Astrocyte (in vitro differentiated cells and primary cell): ENCODE measurements at regions not wholly inside any gene's neighbourhood (a gene's known extent, or its start where the extent isn't known, plus 50 kb on each side); places are given as distances from the start of the nearest gene placed in this dataset.

Source experiments
- DNase-seq: peaks from one replicate; pipeline ENCODE4 v3.0.0-alpha.2; 2010; ENCODE audit warnings: low read depth
- FAIRE-seq: peaks from 2 replicates; lab custom pipeline; 2011; peaks lifted over from hg19 to GRCh38; lab: Jason Lieb, UNC
- H2AFZ ChIP-seq: 2 replicates; pipeline ENCODE4 v1.6.0; 2012; ENCODE audit warnings: low read depth, low read length, inconsistent platforms
- H3K27ac ChIP-seq: 2 replicates; pipeline ENCODE4 v1.5.1; 2011; ENCODE audit warnings: low read depth, low read length, inconsistent platforms
- H3K27me3 ChIP-seq: 2 replicates; pipeline ENCODE4 v1.6.0; 2011; ENCODE audit warnings: low read length, inconsistent platforms; ENCODE audit not compliant: insufficient read depth
- H3K36me3 ChIP-seq: 2 replicates; pipeline ENCODE4 v1.5.1; 2011; ENCODE audit warnings: low read length, inconsistent platforms; ENCODE audit not compliant: insufficient read depth
- H3K4me1 ChIP-seq: 2 replicates; pipeline ENCODE4 v1.5.1; 2011; ENCODE audit warnings: low read length, inconsistent platforms; ENCODE audit not compliant: insufficient read depth
- H3K4me2 ChIP-seq: 2 replicates; pipeline ENCODE4 v1.6.0; 2012; ENCODE audit warnings: low read length, inconsistent platforms
- H3K4me3 ChIP-seq: 2 replicates; pipeline ENCODE4 v1.5.1; 2011; ENCODE audit warnings: low read depth, mild to moderate bottlenecking, low read length, inconsistent platforms; ENCODE audit not compliant: insufficient read depth
- H3K79me2 ChIP-seq: 2 replicates; pipeline ENCODE4 v1.6.0; 2012; ENCODE audit warnings: mild to moderate bottlenecking, low read length, inconsistent platforms; ENCODE audit not compliant: insufficient read depth
- H3K9ac ChIP-seq: 2 replicates; pipeline ENCODE4 v1.6.0; 2012; ENCODE audit warnings: mild to moderate bottlenecking, low read length, inconsistent platforms
- H3K9me3 ChIP-seq: 2 replicates; pipeline ENCODE4 v1.5.1; 2012; ENCODE audit warnings: low read depth, mild to moderate bottlenecking, low read length, inconsistent platforms; ENCODE audit not compliant: insufficient read depth
- H4K20me1 ChIP-seq: 2 replicates; pipeline ENCODE4 v1.6.0; 2012; ENCODE audit warnings: low read length, inconsistent platforms; ENCODE audit not compliant: insufficient read depth
- H3K27ac Mint-ChIP-seq: one replicate; pipeline ENCODE4 v1.8.0; 2021; ENCODE audit warnings: mild to moderate bottlenecking, mixed read lengths; ENCODE audit not compliant: unreplicated experiment
- H3K27me3 Mint-ChIP-seq: one replicate; pipeline ENCODE4 v1.8.0; 2021; ENCODE audit warnings: low read depth, mixed read lengths; ENCODE audit not compliant: unreplicated experiment
- H3K36me3 Mint-ChIP-seq: one replicate; pipeline ENCODE4 v1.8.0; 2021; ENCODE audit warnings: low read depth, mixed read lengths; ENCODE audit not compliant: unreplicated experiment
- H3K4me1 Mint-ChIP-seq: one replicate; pipeline ENCODE4 v1.8.0; 2021; ENCODE audit warnings: low read depth, mixed read lengths; ENCODE audit not compliant: unreplicated experiment
- H3K4me3 Mint-ChIP-seq: one replicate; pipeline ENCODE4 v1.8.0; 2021; ENCODE audit warnings: mild to moderate bottlenecking, moderate library complexity, mixed read lengths; ENCODE audit not compliant: unreplicated experiment
- H3K9me3 Mint-ChIP-seq: one replicate; pipeline ENCODE4 v1.8.0; 2021; ENCODE audit warnings: mild to moderate bottlenecking, mixed read lengths; ENCODE audit not compliant: unreplicated experiment
- EZH2 ChIP-seq: IDR thresholded peaks from 2 replicates; pipeline ENCODE4 v1.6.1; 2012; ENCODE audit warnings: mild to moderate bottlenecking, low read length, inconsistent platforms; ENCODE audit not compliant: insufficient read depth
- TF ChIP-seq, protein P1 (sequence below): IDR thresholded peaks from 2 replicates; pipeline ENCODE4 v1.5.1; 2011; ENCODE audit warnings: low read depth, mild to moderate bottlenecking, inconsistent platforms, low read length, moderate library complexity; ENCODE audit not compliant: insufficient read depth

DNA sequence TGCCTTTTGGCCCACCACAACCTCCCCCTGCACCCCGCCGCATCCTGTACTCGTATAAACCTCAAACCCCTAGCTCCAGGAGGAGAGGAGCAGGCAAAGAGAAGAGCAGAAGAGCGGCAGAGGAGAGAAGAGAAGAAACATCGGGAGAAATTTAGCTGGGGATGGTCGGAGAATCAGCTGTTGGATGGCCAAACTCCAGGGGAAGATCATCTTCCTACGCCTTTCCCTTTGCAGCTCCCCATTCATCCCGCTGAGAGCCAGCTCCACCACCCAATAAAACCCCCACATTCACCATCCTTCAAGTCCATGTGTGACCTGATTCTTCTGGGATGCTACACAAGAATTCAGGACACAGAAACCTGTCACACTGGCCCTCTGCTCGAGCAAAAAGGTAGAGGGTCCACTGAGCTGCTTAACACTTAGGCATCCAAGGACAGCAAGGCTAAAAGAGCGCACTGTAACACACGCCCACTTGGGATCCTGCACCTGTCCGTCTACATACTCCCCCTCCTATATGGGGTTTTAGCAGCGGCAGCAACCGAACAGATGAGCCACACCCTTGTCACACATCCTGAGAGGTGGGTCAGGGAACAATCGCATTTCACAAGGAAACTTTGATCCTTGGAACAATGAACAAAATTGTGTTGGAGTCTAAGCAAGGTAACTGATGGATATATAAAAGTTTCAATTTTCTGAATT is 51.6 kb upstream of the MIR17HG start:
- Histone ChIP-seq H3K79me2 (no peaks in the 10 kb centered on the region), H3K36me3 (no peaks in the 10 kb centered on the region), H3K4me3 (no peak overlapping the region), H3K27ac (no peak overlapping the region), H3K4me1 (no peaks in the 10 kb centered on the region), H3K4me2 (no peak overlapping the region), H2AFZ (no peak overlapping the region), H3K9ac (no peak overlapping the region), H4K20me1 (no peaks in the 10 kb centered on the region), H3K9me3 (no peaks in the 10 kb centered on the region), H3K27me3 (no peaks in the 10 kb centered on the region)
- TF ChIP-seq EZH2, result no peak
- TF ChIP-seq, protein P1, sequence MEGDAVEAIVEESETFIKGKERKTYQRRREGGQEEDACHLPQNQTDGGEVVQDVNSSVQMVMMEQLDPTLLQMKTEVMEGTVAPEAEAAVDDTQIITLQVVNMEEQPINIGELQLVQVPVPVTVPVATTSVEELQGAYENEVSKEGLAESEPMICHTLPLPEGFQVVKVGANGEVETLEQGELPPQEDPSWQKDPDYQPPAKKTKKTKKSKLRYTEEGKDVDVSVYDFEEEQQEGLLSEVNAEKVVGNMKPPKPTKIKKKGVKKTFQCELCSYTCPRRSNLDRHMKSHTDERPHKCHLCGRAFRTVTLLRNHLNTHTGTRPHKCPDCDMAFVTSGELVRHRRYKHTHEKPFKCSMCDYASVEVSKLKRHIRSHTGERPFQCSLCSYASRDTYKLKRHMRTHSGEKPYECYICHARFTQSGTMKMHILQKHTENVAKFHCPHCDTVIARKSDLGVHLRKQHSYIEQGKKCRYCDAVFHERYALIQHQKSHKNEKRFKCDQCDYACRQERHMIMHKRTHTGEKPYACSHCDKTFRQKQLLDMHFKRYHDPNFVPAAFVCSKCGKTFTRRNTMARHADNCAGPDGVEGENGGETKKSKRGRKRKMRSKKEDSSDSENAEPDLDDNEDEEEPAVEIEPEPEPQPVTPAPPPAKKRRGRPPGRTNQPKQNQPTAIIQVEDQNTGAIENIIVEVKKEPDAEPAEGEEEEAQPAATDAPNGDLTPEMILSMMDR, result no peak
- H3K27me3 Mint-ChIP-seq, result no peaks in the 10 kb centered on the region
- DNase-seq (no peak), FAIRE-seq (no peak)
- no peaks in the 10 kb centered on the region for H3K4me1 Mint-ChIP-seq
- H3K36me3 Mint-ChIP-seq, result no peaks in the 10 kb centered on the region
- no peak overlapping the region for H3K4me3 Mint-ChIP-seq
- H3K27ac Mint-ChIP-seq, result no peak overlapping the region
- H3K9me3 Mint-ChIP-seq, result no peaks in the 10 kb centered on the region

GRCh38 chr13:91297503-91297902 is 50.0 kb upstream of the MIR17HG start:
- Mint-ChIP-seq H3K27ac (no peak overlapping the region), H3K27me3 (no peaks in the 10 kb centered on the region), H3K4me3 (no peak overlapping the region), H3K4me1 (no peaks in the 10 kb centered on the region), H3K9me3 (no peaks in the 10 kb centered on the region), H3K36me3 (no peaks in the 10 kb centered on the region)
- TF ChIP-seq, protein P1, result no peak
- TF ChIP-seq EZH2, result no peak
- H3K36me3 ChIP-seq, result no peaks in the 10 kb centered on the region
- H3K9ac ChIP-seq, result no peak overlapping the region
- H2AFZ ChIP-seq, result no peak overlapping the region
- no peak overlapping the region for H3K4me2 ChIP-seq
- no peaks in the 10 kb centered on the region for H3K4me1 ChIP-seq
- DNase-seq, result no peak
- H3K9me3 ChIP-seq, result no peaks in the 10 kb centered on the region
- no peaks in the 10 kb centered on the region for H4K20me1 ChIP-seq
- H3K79me2 ChIP-seq, result no peaks in the 10 kb centered on the region
- no peak overlapping the region for H3K4me3 ChIP-seq
- no peak for FAIRE-seq
- no peak overlapping the region for H3K27ac ChIP-seq
- no peaks in the 10 kb centered on the region for H3K27me3 ChIP-seq
